ENCODE measurements at regions not wholly inside any gene's neighbourhood (a gene's known extent, or its start where the extent isn't known, plus 50 kb on each side); places are given as distances from the start of the nearest gene placed in this dataset.
"Not testable (repeated sequence)": the region's sequence is repeated elsewhere in the genome, so short reads cannot be mapped to it uniquely, and the experiment has no call there.

DNA sequence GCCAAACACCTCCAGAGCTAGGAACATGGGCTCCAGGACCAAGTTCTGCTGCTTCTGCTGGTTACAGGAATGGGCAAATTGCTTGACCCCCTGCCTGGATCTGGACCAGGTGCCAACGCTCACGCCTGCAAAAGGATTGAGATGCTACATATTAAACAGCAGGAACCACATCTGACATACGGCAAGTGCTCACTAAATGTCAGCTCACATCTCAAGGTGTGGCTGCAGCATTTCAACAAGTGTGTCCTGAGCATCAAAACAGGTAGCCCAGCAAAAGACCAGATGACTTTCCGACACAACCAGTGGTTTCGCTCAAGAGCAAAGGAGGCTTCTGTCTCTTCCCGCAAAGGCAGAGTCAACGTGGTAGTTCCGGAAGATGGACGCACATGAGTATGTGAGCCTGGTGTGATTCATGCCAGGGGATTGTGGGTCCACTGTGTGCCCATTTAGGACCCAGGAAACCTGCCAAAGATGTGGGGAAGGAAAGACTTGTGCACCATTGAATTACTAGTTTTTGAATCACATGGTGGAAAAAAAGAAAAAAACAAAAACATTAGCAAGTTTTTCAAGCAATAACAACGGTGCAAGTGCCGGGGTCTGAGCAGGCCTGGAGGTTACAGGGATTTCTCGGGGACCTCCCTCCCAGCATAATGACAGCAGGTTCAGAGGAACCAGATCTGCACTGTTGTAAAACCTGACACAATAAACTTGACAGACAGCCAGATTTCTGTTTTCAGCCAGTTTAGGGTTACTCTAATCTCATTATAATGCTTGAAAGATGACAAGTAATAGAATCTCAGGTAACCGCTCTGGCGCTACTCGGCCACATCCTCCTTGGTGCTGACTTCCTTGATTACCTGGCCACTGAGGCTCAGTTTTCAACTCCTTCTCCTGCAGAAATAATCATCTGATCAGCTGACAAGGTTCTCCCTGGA lies 77.9 kb downstream of the SOX1 start:
- no peak for ATAC-seq
- intact Hi-C loops (cut with DNase I), result no loop called here
- no peak for DNase-seq (ENCODE audit: low spot score)

DNA sequence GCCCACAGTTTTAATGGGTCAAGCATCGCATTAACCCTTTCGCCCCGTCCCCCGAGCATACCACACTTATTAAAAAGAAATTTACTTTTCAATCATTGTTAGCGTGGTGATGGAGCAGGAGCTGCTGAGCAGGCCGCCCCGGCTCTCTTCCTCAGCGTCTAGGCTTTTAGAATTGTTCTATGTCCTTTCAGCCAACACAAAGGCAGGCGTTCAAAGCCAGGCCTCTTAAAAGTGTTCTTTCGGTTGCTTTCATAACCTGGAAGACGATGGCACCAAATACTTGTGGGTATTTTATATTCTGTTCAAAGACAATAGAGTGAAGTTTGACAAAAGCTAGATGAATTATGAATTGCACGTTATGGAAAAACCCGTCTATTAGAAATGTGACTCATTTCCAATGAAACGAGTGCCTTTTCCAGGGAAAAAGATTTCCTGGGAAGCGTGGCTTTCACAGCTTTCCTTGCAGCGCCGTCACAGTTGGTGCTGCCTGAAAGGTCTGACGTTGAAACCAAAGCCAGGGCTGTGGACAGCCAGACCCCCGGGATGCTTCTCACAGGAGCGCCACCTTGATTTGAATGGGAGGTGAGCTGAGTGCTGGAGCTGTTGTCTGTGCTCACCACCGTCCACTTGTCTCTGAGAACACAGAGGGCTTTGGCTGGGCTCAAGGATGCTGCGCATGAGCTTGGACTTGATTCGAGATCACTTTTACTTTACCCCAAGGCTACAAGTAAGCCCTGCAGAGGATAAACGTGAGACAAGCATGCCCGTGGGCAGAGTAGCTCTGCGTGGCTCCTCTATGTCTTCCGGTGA lies 78.8 kb downstream of the SOX1 start:
- no peak for DNase-seq (ENCODE audit: low spot score)
- no peak for ATAC-seq
- intact Hi-C loops (cut with DNase I), result no loop called here

- ATAC-seq (no peak), DNase-seq (ENCODE audit: low spot score) (no peak)
- intact Hi-C loops (cut with DNase I), result no loop called here
Observed at GRCh38 chr13:112150352-112150751, 83.4 kb downstream of the SOX1 start.

- DNase-seq (ENCODE audit: low spot score) (no peak), ATAC-seq (no peak)
- intact Hi-C loops (cut with DNase I), result no loop called here
Observed at GRCh38 chr13:112152846-112153245, 85.9 kb downstream of the SOX1 start.

DNA sequence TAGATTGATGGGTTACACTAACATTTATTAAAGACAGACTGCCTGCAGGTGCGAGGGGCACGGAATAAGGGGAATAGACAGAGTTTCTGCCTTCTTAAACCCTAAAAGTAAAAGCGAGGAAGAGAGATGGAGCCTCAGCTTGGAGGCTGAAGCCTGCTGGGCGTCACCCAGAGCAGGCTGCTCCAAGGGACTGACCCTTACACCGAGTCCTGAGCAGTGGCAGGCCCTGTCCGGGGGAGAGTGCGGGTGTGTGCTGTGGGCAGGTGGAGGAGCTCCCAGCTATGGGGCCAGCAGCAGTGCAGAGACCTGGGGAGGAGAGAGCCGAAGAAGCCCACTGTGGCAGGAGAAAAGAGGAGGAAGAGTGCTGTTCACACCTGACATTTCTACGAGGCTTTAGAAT lies 86.4 kb downstream of the SOX1 start:
- no peak for ATAC-seq
- intact Hi-C loops (cut with DNase I), result no loop called here
- DNase-seq (ENCODE audit: low spot score), result no peak

DNA sequence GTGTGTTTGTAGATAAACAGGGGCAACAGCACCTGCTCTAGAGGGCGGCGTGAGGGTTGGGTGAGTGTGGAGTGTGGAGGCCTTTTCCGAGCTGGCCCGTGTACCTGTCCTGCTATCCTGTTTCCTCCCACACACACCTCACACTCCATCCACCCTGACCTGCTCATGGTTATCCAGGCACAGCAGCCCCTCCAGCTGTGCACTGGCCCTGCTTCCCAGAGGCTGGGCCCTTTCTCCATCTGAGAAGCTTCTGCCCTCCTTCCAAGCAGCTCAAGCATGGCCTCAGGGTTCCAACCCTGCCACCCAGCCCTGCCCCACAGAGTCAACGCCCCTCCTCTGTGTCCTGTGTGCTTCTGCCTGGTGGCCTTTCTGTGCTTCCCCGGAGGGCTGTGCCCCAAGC lies 86.9 kb downstream of the SOX1 start:
- DNase-seq (ENCODE audit: low spot score), result no peak
- intact Hi-C loops (cut with DNase I), result no loop called here
- no peak for ATAC-seq

DNA sequence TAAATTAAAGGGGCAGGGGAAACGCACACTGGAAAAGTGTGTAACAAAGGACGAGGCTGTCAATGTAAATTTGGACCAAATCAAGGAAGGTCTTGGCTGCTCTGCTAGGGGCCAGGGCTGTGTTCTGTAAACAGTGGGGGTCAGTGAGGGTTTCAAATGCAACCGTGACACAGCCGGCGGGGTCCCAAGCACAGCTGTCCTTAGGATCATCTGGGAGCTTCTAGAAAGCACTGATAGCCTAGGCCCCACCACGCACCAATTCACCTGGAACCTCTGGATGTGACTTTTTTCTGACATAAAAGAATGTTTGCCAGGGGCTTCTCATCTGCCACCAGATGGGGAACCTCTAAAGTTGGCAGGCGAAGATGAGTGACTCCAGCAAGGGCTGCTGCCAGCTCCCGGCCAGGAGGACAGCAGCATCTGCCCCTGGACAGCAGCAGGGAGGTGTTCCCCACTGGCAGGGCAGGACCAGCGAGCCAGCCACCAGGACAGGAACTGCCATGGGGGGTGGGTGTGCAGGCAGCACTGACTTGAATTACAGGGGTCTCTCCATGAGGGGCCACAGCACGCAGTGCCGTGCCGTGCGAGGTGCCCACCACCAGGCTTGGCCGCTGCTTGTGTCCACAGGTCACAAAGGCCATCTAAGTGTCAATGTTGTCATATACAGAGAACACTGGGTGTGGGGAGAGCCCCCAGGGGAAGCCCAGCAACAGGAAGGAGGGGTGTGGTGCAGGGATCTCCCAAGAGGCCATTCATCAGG lies 87.5 kb downstream of the SOX1 start:
- no peak for DNase-seq (ENCODE audit: low spot score)
- intact Hi-C loops (cut with DNase I), result no loop called here
- ATAC-seq, result no peak

DNA sequence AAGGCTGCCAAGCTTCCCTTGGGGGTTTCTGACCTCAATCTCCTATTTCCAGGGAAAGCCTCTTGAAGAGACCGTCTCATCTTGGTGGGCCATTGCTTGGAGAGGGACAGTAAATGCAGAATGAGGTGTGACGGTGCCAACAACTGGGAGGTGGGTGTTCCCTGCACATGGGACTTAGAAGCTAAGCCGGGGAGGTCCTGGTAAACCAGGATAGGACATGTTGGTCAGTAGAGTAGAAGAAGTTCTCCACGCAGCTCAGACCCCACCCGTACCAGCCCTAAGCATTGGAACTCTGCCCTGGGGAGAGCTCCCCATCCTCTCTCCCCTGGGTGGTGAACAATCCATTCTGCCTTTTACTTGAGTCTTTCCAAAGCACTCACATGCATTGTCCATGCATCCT lies 92.0 kb downstream of the SOX1 start:
- ATAC-seq (no peak), DNase-seq (ENCODE audit: low spot score) (no peak)
- intact Hi-C loops (cut with DNase I), result no loop called here

DNA sequence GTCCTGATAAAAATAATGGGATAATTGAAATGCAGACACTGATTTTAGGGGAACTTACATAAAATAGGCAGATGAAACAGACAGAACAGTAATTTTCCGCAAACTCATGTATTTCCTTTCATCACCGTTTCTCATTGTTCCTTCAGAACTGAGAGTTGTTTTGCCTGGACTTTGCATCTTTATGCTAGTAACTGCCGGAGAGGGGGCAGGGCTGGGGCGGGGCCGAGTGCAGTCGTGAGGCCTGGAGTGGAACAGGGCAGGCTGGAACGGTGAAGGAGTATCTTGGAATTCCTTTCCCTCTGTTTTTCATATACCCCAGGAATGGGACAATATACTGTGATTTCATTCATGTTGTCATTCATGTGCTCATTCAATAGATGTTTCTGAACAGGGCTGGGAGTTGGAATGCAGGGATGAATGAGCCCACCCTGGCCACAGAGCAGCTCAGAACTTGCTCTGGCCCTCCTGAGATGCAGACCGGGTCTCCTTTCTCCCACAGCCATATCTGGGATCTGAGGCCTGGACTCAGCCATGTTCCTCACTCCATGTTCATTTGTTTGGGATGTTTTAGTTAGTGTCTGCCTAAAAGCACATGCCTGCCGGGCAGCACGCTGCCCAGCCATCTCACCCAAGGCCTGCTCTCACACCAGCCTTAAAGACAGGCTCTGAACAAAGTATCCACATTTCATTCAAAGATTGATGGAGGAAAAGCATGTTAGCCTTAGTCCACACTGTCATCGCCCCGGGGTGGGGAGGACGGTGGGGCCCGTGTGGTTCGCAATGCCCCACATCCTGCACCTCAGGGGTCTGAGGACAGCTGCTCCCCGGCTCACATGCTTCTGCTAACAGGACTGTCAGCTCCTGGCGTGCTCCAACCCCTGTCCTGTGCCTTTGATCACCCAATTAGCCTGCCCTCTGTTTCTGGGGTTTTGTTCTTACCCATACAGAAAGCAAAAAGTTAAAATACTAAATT lies 92.9 kb downstream of the SOX1 start:
- intact Hi-C loops (cut with DNase I), result no loop called here
- no peak for DNase-seq (ENCODE audit: low spot score)

GRCh38 chr13:112160558-112160957 lies 93.6 kb downstream of the SOX1 start:
- DNase-seq (ENCODE audit: low spot score), result no peak
- intact Hi-C loops (cut with DNase I), result no loop called here
- no peak for ATAC-seq

More for the DNA sequence above, 92.9 kb downstream of the SOX1 start:
- no peak for ATAC-seq

DNA sequence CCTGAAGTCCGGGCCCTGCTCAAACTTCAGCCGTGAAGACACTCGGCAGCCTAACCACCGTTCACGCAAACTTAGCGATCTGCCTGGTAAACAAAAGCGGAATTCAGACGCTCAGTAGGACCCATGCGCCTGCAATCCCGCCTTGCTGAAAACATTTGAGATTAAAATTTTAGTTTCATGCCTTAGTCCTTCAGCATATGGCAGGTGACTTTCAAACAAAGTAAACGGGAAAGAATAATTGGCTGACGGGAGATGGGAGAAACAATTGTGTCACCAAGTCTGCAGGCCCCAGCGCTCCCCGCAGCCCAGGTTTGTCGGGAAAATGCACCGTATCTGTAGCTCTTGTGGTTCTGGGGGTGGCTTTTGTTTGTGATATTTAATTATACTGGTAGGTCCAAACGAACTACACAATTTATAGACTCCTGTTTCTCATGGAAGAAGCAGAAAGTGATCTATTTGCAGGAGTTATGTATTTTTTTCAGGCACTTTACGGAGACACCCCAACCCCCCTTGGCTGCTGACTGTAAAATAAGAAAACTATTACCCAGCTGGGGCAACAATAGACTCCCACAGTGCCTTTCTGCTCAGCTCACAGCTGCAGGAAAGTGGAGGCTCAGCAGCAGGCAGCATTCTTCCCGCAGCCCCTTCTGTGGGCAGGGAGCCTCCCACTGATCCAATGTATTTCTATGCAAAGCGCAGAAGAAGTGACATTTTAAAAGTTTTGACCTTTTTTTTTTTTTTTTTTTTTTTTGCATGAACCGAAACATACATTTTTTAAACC lies 94.8 kb downstream of the SOX1 start:
- no peak for ATAC-seq
- no peak for DNase-seq (ENCODE audit: low spot score)
- intact Hi-C loops (cut with DNase I), result no loop called here

DNA sequence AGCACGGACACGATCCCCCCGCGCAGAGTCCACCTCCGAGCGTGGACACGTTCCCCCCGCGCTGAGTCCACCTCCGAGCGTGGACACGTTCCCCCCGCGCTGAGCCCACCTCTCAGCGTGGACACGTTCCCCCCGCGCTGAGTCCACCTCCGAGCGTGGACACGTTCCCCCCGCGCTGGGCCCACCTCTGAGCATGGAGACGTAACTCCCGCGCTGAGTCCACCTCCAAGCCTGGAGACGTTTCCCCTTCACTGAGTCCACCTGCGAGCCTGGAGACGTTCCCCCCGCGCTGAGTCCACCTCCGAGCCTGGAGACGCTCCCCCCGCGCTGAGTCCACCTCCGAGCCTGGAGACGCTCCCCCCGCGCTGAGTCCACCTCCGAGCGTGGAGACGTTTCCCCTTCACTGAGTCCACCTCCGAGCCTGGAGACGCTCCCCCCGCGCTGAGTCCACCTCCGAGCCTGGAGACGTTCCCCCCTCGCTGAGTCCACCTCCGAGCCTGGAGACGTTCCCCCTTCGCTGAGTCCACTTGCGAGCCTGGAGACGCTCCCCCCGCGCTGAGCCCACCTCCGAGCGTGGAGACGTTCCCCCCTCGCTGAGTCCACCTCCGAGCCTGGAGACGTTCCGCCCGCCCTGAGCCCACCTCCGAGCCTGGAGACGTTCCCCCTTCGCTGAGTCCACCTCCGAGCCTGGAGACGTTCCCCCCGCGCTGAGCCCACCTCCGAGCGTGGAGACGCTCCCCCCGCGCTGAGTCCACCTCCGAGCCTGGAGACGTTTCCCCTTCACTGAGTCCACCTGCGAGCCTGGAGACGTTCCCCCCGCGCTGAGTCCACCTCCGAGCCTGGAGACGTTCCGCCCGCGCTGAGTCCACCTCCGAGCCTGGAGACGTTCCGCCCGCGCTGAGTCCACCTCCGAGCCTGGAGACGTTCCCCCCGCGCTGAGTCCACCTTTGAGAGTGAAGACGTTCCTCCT lies 97.0 kb downstream of the SOX1 start:
- DNase-seq (ENCODE audit: low spot score); intact Hi-C loops (cut with DNase I); ATAC-seq: not testable (repeated sequence)

- DNase-seq (ENCODE audit: low spot score) (no peak), ATAC-seq (no peak)
- intact Hi-C loops (cut with DNase I), result no loop called here
Observed at GRCh38 chr13:112165712-112166111, 98.8 kb downstream of the SOX1 start.

GRCh38 chr13:112168761-112169160 lies 101.8 kb downstream of the SOX1 start:
- DNase-seq (ENCODE audit: low spot score) (no peak), ATAC-seq (no peak)
- intact Hi-C loops (cut with DNase I), result no loop called here

- ATAC-seq (no peak), DNase-seq (ENCODE audit: low spot score) (no peak)
- intact Hi-C loops (cut with DNase I), result no loop called here
Observed at GRCh38 chr13:112169941-112170822, 103.2 kb downstream of the SOX1 start.

Measured in sciatic nerve (tissue), 2 donors.